ENCODE measurements at regions not wholly inside any gene's neighbourhood (a gene's known extent, or its start where the extent isn't known, plus 50 kb on each side); places are given as distances from the start of the nearest gene placed in this dataset.

DNA sequence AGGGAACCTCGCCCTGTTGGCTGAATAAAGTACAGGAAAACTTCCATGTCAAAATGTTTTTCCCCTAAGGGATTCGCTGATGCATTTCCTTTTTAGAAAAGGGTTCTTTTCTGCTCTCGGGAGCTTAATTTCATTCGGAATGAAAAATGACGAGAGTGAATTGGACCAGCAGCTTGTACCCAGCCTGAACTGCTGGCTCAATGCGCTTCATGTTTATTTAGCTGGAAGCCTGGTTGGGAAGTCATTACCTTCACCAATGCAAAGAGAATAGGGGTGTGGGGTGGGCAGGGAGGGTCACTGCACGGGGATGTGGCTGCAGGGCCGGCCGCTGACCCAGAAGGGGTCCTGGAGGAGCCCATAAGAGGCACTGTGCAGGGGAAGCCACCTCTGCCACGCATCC, 207.7 kb downstream of the ENGASE start:
- DNase-seq (ENCODE audit: low read depth in 3 of 3), result no peak

DNA sequence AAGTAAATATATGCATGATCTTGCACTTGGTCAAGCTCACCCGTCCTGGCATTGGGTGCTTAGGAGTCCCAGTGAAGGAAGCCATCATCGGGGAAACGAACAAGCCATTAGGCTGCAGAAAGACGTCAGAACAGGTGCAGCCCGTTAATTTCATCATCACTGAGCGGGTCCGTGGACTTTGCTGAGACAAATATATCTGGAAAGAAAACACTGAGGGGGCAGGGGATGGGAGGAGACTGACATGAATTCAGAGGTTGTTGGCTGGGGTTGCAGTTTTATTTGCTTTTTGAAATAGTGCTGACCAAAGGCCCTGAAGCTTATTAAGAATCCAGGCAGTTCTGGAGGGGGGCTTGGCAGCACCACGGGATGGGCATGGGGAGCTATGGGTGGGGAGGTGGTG, 207.2 kb downstream of the ENGASE start:
- no peak for DNase-seq (ENCODE audit: low read depth in 3 of 3)

DNA sequence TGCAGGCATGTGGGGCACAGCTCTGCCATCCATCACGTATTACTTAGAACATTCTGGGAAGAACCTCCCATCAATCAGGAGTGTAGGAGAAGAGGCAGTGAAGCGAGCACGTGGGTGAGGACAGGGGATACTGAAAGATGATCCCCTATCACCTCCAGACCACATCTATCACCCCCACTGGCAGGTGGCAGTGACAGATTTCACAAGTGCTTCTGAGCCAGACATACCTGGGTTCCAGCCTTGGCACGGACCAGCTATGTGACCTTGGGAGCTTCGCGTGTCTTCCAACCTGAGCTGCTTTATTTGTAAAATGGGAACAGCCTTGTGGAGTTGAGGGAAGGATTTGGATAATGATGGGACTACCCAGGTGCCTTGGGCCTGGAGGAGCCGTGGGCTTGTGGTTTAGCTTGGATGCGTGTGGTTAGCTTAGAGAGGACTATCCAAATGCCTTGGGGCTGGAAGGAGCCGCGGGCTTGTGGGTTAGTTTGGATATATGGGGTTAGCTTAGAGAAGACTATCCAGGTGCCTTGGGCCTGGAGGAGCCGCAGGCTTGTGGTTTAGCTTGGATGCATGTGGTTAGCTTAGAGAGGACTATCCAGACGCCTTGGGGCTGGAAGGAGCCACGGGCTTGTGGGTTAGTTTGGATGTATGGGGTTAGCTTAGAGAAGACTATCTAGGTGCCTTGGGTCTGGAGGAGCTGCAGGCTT, 206.4 kb downstream of the ENGASE start:
- DNase-seq (ENCODE audit: low read depth in 3 of 3), result no peak

DNA sequence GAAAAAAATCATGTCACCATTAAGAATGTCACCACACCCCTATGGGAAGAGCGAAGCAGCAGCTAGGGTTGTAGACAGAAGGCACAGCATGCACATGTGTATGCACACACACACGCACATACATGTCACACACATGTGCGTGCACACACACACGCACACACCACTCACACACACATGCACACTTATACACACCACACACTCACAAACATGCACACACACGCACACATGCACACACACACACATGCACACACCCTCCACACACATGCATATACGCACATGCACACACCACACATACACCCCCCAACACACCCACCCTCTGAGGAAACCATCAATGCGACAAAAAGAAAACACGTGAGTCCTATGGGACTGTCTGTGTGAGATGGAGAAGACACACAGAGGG, 205.4 kb downstream of the ENGASE start:
- DNase-seq (ENCODE audit: low read depth in 3 of 3), result no peak

DNA sequence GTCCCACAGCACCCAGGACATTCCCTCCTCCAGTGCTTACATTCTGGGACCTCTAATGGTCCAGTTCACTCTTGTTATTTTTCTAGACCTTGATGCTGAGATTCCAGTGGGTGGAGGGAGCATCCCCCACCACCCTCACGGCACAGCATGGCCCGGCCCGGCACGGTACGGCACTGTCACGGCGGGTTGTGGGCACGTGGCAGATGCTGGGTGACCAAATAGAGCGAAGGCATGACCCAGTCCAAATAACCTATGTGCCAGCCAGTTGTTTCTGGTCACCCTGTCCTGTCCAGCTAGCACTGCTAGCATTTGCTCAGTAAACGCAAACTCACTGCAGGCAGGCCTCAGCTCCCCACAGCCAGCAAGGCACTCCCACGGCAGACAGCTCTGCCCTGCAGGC, 204.7 kb downstream of the ENGASE start:
- DNase-seq (ENCODE audit: low read depth in 3 of 3), result no peak

DNA sequence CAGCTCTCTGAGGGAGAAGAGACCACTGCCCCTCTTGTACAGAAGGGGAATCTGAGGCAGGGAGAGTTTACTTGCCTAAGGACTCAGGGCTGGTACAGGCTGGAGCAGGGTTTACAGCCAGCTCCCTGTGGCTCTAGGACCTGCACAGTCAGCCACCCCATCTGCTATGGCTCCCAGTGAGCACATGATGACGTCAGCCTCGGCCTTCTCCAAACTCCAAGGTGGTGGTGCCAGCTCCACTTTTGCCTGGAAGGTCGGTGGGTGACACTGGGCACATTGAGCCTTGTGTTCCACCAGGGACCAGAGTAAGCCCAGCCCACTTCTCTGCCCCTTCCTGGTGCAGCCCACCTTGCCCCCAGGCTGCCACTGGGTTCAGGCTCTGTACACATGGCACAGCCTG, 202.2 kb downstream of the ENGASE start:
- DNase-seq (ENCODE audit: low read depth in 3 of 3), result no peak

DNA sequence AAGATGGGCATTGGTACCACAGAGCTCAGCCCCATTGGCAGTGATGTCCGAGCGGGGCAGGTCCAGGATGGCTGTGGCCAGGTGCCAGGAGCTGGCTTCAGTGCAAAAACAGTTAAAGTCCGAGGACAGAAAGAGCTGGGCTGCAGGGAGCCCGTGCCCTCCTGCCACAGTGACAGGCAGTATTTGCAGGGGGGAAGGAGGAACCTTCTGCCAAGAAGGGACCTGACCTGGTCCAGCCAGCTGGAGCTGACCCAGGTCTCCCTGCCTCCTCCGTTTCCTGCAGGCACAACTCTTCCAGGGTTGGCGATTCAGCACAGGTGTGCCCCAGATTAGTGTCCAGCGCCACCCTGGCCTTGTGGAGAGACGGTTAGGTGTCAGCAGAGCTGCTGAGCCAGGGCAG, 199.0 kb downstream of the ENGASE start:
- no peak for DNase-seq (ENCODE audit: low read depth in 3 of 3)

DNA sequence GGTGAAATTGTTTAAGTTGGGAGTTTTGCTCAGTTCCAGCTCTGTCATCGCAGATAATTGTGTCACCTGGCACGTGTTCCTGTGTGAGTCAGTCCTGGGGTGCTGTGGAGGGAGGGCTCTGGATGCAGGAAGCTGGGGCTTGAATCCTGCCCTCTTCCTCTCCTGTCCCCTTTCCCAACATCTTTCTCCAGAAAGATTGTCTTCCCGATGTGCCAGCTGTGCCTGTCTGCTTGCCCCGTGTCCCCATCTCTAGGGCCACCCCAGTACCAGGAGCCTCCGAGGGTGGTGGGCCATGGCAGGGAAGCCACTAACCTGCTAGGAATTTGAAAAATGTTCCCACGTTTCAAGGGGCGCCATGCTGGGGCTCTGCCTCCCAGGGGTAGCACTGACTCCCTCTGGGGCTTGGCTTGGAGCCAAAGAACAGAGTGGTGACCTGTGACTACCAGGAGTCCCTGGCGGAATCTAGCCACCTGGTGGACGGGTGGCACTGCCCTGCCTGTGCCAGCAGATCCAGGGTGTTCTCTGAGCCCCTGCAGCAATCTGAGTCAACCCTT, 198.1 kb downstream of the ENGASE start:
- DNase-seq (ENCODE audit: low read depth in 3 of 3), result no peak

DNA sequence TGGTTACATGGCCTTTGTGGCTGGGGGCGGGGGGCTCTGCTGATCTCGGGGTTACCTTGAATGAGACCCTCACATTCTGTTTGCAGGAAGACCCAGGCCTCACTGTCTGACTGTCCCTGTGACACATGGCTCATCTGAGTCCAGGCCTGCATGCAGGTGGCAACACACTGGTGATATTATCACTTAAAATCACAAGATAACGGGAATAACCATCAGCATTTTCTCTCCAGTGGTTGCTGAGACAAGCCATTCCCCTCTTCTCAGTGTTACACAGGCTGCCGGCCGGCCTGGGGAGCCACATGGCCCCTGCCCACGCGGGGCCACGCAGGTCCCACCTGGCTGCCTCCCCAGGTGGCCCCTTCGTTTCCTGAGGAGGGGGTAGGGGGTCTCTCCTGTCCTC, 197.6 kb downstream of the ENGASE start:
- DNase-seq (ENCODE audit: low read depth in 3 of 3), result no peak

DNA sequence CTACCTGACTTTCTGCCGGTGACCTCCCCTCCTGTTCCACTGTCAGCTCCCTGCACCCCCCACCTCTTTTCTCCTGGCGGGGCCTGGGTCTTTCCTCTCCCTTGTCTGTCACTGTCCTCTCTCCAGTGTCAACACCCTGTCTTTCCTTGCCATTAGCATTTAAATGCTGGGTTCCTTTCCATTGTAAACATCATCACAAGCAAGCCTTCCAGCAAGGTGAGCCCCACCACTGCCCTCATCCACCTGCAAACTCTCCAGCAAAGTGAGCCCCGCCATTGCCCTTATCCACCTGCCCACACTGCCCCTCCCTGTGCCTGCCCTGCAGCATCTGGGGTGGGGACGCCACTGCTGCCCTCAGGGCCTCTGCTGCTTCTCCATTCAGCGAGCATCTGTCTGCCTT, 195.0 kb downstream of the ENGASE start:
- DNase-seq (ENCODE audit: low read depth in 3 of 3), result no peak

DNA sequence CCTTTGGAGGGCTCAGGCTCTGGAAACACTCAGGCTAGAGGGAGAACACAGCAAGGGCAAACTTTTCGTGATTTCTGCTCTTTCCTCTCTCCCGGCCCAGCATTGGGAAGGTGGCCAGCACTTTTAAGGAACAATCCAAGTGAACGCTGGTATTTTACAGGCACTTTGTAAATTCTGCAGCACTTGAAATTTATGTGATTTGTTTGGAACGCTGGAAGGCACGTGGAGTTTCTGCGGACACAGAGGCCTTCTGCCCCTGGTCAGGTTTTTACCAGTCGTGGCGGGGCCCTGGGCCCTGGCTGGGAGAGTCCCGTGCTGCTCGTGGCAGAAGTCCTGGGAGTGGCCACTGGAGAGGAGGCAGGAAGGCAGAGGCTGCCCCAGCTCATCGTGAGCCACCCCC, 188.6 kb downstream of the ENGASE start:
- DNase-seq (ENCODE audit: low read depth in 3 of 3), result no peak

DNA sequence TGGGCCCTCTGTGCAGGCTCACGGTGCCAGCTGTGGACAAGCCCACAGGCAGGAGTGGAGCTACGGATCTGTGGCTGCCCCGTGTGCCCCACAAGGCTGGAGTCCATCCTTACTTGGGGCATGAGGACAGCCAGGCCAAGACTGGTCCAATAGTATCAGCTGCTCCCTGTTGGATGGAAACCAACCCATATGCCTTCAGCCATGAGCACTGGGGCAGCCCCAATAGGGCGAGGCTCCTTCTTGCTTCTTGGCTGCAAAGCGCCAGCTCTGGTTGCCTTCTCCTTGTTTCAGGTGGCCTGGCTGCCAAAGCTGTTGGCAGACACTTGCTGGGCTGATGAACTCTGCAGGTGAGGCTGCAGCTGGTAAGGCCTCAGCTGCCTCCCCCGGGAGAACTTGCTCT, 188.0 kb downstream of the ENGASE start:
- no peak for DNase-seq (ENCODE audit: low read depth in 3 of 3)

DNA sequence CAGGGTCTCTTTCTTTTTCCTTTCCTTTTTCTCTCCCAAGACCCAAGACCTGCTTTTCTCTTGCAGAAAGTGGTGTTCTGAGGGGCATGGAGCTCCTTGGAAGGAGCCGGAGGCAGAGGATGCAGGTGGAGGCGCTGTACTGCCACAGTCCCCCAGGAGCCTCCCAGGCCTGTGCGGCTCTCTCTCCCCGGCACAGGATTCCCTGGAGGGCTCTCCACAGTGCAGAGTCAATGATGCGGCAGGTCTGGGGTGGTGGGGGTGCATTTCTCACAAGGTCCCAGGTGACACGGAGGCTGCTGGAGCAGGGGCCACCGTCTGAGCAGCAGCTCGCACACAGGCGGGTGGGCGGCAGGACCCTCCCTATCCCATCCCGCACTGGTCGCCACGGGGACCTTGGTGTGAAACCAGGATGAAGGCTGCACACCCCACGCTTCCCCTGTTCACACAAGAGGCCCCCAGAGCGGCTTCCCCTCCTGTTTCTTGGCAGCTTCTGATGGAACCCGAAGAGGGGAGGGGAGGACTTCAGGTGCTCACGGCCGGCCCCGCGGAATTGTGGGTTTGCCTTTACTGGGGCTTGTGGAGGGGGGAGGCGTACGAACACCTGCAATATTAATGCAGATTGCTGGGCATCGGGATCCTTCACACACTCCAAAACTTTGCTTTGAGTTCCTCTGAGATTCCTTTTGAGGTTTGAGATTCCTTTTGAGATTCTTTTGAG, 186.9 kb downstream of the ENGASE start:
- DNase-seq (ENCODE audit: low read depth in 3 of 3), result no peak

DNA sequence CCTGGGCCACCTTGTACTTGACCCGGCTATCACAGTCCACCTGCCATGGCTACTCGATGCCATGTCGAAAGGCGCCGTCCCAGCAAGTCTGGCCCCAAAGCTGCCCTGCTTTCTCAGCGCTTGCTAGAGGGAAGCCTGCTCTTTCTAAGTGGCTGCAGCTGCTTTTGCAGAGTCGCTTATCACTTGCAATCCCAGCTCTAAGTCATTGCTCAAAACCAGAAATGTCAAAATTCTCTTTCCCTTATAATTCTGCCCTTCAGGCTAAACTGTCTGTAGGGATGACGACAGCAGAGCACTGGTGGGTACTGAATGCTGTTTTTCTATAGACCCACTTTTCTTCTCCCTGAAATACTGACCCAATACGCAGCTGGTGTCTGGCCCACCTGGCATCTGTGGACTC, 184.2 kb downstream of the ENGASE start:
- no peak for DNase-seq (ENCODE audit: low read depth in 3 of 3)

DNA sequence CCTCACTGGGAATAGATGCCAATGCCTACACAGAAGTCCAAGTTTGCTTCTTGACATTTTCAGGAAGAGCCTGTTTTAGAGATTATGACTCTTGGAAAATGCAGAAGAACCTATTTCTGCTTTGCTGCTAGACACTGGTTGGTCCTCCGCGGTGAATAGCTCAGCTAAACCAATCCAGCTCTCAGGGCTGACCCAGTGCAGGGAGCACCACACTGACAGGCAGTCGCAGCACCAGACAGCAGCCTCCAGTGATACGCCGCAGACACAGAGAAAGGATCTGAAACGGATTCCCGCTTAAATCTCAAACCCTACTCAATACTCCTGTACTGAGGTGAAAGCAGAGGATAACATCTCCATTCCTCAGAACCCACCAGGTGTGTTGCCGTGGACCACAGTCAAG, 183.4 kb downstream of the ENGASE start:
- DNase-seq (ENCODE audit: low read depth in 3 of 3), result no peak

DNA sequence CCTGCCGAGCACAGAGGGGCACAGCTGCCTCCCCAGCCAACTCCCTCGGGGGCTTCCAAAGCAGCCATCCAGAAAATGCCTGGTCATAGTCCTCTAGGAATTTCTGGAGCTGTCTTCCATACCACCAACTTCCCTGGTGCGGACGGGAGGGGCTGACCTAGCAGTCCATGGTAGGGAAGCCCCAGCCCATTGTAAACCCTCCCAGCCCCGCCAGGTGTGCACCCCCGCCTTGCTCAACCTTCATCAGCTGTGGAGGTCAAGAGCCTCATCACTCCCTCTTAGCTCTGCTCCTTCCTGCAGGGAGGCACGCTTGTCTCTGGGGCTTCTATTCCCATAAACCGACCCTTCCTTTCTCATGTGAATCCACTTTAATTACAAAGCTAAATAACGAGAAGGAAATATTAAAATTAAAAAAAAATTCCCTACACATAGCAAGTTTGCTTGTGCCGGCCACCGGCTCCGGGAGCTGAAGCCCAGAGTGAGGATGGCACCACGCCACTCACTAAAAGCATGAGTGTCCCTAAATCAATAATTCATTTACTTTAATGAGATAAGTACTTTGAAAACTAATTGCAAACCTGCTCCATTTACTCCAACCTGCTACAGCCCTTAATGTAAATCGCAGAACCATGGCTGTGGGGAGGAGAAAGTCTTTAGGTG, 181.4 kb downstream of the ENGASE start:
- no peak for DNase-seq (ENCODE audit: low read depth in 3 of 3)

DNA sequence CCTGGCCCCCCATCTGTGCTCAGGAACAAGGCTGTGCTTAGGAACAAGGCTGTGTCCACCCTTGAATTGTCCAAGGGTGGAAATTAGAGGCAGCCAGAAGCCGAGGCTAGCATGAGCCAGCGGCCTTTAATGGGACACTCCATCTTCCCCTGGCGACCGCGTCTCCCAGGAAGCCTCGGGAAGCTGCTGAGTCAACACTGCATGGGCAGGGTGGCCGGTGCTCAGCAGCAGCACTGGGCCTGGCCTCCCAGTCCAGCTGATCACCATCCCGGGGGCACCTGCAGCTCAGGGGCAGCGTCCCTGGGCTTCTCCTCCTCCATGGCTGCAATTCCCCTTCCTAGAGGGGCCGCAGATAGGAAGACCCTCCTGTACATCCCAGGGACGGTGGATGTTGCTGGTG, 180.8 kb downstream of the ENGASE start:
- DNase-seq (ENCODE audit: low read depth in 3 of 3), result no peak

DNA sequence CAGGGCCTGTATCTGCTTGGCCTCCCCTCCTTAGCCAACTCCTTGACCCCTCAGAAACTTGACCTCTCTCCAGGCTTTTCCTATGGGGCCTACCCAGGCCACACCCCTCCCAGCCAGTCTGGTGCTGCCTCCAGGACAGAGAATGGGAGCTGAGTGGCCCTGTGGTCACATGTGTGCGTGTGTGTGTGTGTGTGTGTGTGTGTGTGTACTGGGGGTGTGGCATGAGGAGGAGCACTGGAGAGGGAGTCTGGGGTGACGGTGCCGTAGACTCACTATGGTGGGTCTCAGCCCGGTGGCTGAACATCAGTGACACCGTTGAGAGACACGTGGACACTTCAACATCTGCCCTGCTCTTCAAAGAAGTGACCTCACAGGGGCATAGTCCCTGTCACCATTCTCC, 180.4 kb downstream of the ENGASE start:
- DNase-seq (ENCODE audit: low read depth in 3 of 3), result no peak

DNA sequence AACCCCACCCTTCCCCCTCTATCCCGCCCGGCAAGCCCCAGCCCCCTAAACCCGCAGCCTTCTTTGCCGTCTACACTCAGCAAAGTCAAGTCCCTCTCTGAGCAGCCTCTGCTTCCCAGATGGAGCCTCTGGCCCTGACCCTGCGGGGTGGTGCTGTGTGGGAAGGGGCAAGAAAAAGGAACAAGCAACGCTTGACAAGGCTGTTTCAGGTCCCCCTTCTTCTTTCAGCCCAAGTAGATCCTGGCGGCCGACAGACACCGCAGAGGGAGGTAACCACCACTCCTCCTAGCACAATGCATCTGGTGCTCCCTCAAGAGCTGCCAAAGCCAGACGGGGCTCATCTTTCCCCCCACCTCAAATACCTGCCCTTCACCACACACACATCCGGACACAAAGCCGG, 178.3 kb downstream of the ENGASE start:
- no peak for DNase-seq (ENCODE audit: low read depth in 3 of 3)

DNA sequence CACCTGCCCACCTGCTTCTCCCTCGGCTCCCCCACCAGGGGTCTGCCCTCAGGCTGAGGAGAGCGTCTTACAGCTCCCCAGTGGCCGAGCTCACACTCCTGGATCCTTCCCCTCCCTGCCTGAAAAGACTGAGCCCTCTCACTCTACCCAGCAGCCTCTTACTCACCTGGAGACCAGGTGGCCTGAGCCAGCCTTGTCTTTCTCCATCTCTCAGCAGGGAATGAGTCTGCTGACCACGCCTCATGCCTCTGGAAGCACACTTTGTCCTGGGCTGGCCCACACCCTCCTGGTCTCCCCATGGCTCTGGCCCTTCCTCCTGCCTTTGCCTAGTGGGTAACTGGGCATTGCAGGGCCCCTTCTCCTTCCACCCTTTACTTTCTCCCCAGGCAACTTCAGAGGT, 177.2 kb downstream of the ENGASE start:
- DNase-seq (ENCODE audit: low read depth in 3 of 3), result no peak

DNA sequence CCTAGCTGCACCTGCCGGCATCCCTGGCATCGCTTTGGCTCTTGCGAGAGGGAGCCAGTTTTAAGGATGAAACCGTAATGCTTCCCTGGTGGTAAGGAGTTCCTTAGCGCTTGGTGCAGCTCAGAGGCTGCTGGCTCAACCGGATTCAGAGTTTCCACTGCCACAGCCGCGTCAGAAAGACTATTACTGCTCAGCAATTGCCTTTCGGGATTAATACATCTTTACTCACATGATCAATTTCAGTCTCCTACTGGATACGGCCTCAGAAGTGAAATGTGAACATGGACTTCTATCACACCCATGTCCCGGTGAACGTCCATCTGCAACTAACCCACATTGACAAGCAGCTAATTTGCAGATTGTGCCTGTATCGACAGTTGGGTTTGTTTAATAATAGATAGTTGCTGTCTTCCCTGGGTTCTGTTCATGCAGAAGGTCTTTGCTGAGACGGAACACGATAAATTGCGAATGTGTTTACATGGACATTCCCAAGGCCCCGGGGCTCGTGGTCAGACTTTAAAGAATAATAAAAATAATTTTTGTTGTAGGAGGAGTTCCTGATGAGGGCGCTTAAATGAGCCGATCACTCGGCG, 175.4 kb downstream of the ENGASE start:
- DNase-seq (ENCODE audit: low read depth in 3 of 3), result no peak

DNA sequence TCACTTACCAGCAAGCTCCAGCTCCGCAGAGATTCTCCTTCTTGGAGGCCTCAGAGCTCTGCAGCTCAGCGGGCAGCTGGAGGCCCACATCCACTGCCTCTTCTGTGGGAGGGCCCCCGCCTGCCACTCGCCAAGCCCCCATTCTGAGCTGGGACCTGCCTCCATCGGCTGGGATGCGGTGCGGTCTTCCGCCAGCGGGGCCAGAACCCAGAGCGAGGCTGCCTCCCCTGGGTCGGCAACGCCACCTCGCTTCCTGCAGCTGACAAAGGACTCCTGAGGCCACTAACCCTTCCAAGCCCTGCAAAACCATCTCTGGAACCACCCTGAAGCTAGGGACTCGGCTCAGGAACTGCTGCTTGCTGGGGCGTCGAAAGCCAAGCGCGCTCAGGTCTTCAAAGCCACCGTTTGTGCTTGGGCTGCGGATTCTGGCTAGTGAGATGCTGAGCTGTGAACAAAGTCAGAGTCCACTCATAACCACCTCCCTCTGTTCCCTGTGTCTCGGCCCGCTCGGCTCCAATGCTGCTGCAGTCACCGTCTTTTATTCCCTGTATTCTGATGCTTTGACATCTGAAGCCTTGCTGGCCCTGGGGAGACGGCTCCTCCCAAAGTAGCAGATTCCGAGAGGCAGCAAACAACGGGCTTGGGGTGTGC, 174.3 kb downstream of the ENGASE start:
- DNase-seq (ENCODE audit: low read depth in 3 of 3), result no peak
